Central memory CD4-positive, alpha-beta T cell (primary cell): ENCODE measurements at regions not wholly inside any gene's neighbourhood (a gene's known extent, or its start where the extent isn't known, plus 50 kb on each side); places are given as distances from the start of the nearest gene placed in this dataset.

Experiments
- DNase-seq: peaks from one replicate; pipeline ENCODE4 v3.0.0; 2022

DNA sequence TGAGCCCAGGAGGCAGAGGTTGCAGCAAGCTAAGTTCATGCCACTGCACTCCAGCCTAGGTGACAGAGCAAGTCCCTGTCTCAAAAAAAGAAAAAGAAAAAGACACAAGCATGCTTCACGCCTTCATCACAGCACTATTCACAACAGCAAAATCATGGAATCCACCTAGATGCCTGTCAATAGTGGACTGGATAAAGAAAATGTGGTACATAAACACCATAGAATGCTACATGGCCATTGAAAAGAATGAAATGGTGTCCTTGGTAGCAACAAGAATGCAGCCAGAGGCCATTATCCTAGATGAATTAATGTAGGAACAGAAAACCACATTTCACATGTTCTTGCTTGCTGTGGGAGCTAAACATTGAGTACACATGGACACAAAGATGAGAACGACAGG lies 392.6 kb downstream of the EIPR1 start:
- no peak for DNase-seq

GRCh38 chr2:2981000-2981399 lies 396.6 kb downstream of the EIPR1 start:
- DNase-seq = no peak

DNA sequence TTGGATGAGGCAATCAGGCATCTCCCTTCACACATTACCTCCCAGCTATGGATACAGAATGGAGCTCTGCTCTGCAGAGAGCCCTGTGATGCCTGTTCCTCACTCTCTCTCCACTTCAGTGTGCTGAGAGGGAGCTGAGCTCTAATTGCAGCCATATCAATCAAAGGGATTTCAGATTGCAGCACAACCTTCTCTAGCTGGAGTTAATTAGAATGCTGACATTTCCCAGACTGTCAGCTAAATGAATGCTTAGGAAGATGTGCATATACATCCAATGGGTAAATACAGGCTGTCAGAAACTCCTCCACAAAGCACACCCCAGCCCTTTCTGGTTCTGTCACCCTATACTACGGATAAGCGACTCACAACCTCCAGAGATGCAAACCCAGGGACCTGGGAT lies 402.6 kb downstream of the EIPR1 start:
- DNase-seq = no peak

GRCh38 chr2:2960441-2961133 lies 417.0 kb downstream of the EIPR1 start:
- DNase-seq = no peak

DNA sequence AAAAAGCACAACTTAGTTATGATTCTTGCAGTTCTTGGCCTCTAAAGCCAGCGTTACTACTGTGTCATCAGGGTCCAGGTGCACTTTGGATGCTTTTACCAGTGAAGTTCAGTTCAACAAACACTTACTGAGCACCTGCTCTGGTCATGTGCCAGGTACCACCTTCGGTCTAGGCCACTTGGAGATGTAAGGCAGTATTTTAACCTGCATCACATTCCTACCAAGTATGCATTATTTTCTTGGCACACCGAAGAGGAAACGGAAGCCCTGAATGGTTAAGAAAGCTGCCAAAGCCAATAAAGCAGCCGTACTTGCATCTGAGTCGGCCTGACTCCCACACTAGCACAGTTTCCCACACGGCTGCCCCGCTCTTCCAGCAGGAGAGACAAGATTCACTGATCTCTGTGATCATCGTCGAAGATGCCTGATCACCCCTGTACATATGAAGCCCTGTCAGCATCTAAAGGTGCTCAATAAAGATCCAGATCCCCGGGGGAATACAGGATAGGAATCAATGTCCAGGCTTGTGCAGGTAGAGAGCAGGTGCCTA lies 427.1 kb downstream of the EIPR1 start:
- DNase-seq = no peak

- no peak for DNase-seq
Observed at GRCh38 chr2:2947406-2947805, 430.2 kb downstream of the EIPR1 start.

- DNase-seq = no peak
Observed at GRCh38 chr2:2942906-2943305, 434.7 kb downstream of the EIPR1 start.

- no peak for DNase-seq
Observed at GRCh38 chr2:2942225-2942624, 435.4 kb downstream of the EIPR1 start.

DNA sequence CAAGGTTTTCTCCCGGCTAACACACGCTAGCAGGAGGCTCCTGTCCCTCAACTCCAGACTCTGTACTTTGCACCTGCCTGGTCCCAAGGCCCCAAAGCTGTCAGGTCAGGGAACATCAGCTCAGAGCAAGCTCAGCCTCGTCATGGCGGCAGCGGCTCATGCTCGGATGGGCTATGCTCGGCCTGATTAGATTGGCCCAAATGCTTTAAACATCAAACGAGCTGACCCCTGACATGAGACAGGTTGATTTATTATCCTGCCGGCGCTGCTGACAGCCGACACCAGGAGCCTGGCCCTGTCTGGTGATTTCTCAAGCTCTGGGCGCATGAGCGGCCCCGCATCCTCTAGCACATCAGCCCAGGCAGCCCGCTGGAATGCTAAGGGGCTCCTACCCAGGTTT lies 436.4 kb downstream of the EIPR1 start:
- no peak for DNase-seq

GRCh38 chr2:2940702-2941101 lies 436.9 kb downstream of the EIPR1 start:
- DNase-seq = no peak

DNA sequence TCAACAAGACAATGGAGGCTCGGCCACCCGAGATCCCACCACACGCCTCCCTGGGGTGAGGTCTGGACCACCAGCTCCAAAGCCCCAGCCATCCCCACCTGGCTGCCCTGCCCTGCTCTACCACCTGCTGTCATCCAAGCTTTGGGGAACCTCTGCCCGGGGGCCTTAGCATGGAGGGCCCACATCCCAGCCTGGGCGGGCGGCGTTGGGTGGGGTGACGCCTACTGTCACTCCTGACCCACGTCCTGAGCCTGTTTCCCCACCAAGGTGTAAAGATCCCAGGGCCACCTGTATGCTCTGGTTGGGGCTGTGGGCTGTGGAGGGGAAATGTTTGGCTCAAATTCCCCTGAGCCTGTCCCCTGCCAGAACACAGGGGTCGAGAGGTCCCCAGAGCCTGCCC lies 437.6 kb downstream of the EIPR1 start:
- DNase-seq = no peak

DNA sequence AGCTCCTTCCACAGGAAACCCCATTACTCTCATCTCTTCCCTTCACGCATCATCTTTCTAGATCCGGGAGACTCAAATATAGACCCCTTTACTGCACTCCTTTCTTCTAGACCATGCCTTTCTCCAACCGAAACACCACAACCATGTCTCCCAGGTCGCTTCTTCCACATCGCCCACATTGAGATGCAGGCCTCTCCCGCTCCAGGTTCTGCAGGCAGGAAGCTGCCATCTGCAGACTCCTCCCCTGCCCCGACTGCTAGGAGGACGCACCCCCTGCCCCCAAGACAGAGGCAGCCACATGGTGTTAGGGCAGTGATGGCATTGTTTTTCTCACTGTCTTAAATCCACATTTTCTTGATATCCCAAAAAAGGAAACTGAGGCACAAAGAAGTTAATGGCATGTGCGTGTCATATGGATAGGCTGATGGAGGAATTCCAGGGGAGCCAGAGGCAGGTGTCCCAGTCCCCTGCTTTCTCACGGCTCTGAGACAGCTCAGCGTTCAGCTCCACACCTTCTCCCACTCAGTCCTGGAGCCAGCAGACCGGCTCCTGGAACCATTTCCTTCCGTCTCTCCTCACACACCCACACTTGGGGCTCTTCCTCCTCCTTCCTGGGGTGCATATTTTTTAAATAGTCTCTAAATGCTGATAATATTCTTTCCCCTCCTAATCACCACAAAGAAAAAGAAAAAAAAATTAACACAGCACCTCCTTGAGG lies 438.4 kb downstream of the EIPR1 start:
- DNase-seq = no peak

DNA sequence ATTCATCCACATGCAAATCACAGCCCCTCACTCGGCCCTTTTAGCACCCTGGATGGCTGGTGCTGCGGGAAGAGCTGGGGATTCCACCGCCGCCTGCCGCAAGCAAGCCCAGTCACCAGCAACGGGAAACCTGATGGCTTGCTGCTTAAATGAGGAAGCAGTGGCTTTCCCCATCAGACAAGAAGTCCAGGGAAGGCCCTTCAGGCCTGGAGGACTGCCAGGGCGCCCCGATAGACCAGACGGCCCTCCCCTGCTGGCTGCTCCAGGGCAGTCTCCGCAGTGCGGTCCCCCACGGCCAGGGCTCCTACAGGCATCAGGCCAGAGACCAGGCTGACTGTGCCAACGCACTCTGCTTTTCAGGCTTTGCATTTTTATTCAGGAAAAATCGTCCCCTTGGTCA lies 439.1 kb downstream of the EIPR1 start:
- no peak for DNase-seq

GRCh38 chr2:2935445-2936149 lies 442.0 kb downstream of the EIPR1 start:
- no peak for DNase-seq

DNA sequence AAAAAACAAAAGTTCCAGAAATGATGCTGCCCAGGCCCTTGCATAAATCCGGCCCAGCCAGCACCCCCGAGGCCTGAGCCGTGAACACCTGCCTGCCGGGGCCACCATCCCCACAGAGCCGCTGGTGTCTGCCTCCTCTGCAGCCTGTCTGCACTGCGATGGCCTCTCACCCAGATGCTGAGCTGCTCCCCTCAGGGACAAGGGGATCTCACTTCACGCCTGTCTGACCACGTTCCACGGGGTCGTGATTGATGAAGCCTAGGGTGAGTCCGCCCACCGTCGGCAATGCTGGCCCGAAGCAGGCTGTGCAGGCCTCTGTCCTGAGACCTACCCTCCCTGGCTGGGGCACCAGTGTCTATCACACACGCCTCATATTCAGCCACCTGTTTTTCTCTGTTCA lies 444.2 kb downstream of the EIPR1 start:
- no peak for DNase-seq

DNA sequence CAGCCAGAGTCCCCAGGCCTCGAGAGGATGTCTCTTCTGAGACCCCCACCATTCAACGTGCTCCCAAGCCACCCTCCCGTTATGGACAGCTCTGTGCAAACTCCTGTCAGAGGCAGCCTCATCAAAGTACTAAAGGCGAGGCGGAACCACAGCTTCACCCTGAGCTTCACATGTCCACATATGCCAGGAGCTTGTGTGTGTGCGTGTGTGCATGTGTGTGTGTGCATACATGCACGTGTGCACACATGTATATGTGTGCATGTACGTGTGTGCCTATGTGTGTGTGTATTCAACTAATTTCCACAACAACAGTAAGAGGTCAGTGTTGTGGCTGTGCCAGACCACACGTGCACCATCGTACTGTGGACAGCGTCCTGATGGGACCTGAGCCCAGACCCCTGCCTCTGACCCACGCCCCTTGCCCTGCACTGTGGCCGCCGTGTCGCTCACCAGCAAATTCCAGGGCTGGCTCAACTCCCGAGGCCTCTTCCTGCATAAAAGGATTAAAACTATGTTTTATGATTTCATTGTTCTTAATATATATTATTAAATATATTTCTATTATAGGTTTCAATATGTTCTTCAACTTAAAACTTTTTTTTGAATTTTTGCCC lies 444.8 kb downstream of the EIPR1 start:
- no peak for DNase-seq

DNA sequence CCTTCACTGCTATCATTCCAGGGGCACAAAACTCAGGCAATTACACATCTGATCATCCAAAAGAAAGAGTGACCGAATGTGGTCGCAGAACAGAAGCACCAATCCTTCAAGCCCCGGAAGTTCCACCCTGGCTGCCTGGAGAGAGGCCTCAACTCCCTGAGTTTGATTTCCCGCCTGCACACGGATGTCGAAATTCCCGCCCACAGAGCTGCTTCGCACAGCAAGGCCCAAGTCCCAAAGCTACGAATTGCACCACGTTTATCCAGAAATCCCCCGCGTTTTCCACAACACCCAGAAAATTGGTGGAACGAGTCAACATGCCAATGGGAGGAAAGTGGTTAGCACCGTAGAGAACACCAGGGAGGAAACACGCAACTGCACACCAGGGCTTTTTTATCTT lies 445.4 kb downstream of the EIPR1 start:
- DNase-seq = no peak

GRCh38 chr2:2931318-2932075 lies 446.1 kb downstream of the EIPR1 start:
- DNase-seq = no peak

DNA sequence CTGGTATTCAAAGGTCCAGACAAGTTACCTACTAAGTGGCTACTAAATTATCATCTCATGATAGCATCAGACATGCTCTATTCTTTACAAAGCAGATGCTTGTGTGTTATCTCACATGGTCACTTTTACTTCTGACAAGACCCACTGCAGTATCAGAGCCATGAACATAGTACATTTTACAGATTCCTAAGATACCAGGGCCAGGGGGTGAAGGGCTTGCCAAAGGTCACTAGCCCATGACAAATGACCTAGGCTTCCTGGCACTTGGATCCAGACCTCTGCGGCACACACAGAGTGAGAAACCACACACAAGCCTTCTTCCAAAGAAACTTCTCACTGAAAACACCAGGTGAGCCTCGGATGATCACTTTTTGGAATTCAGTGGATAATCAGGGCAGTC lies 446.8 kb downstream of the EIPR1 start:
- no peak for DNase-seq

GRCh38 chr2:2926858-2927175 lies 450.8 kb downstream of the EIPR1 start:
- DNase-seq = no peak

- DNase-seq = no peak
Observed at GRCh38 chr2:2926009-2926857, 451.4 kb downstream of the EIPR1 start.

- no peak for DNase-seq
Observed at GRCh38 chr2:2922156-2922555, 455.5 kb downstream of the EIPR1 start.
